ENCODE measurements at regions not wholly inside any gene's neighbourhood (a gene's known extent, or its start where the extent isn't known, plus 50 kb on each side); places are given as distances from the start of the nearest gene placed in this dataset.
"Not testable (repeated sequence)": the region's sequence is repeated elsewhere in the genome, so short reads cannot be mapped to it uniquely, and the experiment has no call there.

DNA sequence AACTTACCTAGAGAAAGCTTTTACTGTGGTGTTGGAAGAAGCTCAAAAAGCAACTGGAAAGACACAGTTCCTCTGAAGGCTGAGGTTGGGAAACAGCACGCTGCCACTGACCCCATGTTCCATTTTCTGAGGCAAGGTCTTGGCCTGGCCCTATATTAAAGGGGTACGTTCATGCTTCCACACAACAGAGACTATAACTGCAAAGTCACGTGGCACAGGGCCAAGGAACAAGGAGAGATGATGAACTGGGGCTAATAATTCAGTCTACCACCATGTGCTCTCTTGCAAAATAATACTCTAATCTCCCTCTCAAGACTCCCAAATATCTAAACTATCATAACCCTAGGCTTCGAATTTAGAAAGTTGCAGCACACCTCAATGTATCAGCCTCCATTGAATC is 381.6 kb downstream of the DSEL start:
- no peak for DNase-seq (ENCODE audit: low read depth)

- no peak for DNase-seq (ENCODE audit: low read depth)
These were observed 382.9 kb downstream of the DSEL start for GRCh38 chr18:67133669-67134068.

DNA sequence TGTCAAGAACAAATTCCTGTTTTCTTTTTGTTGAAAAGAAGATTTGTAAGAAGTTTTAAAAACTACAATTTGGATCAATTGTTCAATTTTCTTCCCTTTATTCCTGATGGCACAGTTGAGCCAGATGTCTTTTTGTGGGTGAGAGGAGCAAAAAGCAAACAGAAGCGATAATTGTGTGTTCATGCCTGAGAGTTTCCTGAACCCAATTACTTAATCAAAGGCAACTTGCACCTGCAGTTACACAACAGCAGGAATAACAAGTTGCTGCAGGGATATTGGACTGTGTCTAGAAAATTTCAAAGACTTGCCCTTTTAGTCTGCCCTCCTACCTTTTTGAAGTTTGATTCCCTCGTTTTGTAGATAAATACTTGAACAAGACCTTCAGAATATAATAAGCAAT is 383.6 kb downstream of the DSEL start:
- DNase-seq (ENCODE audit: low read depth) = no peak

DNA sequence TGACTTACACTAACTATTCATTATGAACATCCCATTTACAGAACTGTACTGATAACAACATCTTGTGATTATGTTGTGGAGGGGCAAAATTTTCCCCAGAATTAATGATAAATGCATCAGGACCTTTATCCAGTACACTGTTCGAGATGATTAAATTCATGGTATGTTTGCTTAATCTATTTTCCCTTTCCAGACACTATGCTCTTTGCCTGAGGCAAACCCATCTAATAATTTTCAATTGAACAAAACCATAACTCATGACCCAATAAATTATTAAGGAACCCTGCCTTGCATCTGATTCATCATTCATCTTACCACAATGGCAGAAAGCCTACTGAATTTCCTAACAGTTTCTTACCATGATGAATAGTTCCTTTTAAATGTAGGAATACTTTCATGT is 385.0 kb downstream of the DSEL start:
- no peak for DNase-seq (ENCODE audit: low read depth)

GRCh38 chr18:67126751-67127150 is 389.8 kb downstream of the DSEL start:
- not testable (repeated sequence) for DNase-seq (ENCODE audit: low read depth)

GRCh38 chr18:67123901-67124300 is 392.6 kb downstream of the DSEL start:
- DNase-seq (ENCODE audit: low read depth) = no peak

GRCh38 chr18:67117804-67118203 is 398.7 kb downstream of the DSEL start:
- no peak for DNase-seq (ENCODE audit: low read depth)

- no peak for DNase-seq (ENCODE audit: low read depth)
These were observed 407.0 kb downstream of the DSEL start for GRCh38 chr18:67109535-67109934.

- DNase-seq (ENCODE audit: low read depth) = no peak
These were observed 407.6 kb downstream of the DSEL start for GRCh38 chr18:67108894-67109293.

GRCh38 chr18:67104700-67105284 is 411.7 kb downstream of the DSEL start:
- peak; percentile 4 for DNase-seq (ENCODE audit: low read depth)

DNA sequence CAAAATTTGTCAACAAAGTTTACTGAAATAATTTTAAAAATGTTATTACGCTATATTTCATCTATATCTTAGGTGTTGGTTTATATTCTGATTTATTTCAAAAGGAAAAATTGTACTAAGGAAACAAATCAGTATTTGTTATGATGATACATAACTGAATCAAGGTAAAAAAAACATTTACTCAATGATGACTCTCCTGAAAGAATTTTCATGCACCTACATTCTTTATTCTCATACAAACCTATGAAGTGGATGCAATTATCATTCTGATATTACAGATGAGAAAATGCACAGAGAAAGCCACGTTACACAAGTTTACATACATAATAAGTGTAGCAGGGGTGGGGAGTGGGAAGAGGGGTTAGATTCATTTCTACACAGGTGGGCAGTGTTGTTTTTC is 422.4 kb downstream of the DSEL start:
- DNase-seq (ENCODE audit: low read depth) = no peak

- DNase-seq (ENCODE audit: low read depth) = no peak
These were observed 424.4 kb downstream of the DSEL start for GRCh38 chr18:67092141-67092540.

DNA sequence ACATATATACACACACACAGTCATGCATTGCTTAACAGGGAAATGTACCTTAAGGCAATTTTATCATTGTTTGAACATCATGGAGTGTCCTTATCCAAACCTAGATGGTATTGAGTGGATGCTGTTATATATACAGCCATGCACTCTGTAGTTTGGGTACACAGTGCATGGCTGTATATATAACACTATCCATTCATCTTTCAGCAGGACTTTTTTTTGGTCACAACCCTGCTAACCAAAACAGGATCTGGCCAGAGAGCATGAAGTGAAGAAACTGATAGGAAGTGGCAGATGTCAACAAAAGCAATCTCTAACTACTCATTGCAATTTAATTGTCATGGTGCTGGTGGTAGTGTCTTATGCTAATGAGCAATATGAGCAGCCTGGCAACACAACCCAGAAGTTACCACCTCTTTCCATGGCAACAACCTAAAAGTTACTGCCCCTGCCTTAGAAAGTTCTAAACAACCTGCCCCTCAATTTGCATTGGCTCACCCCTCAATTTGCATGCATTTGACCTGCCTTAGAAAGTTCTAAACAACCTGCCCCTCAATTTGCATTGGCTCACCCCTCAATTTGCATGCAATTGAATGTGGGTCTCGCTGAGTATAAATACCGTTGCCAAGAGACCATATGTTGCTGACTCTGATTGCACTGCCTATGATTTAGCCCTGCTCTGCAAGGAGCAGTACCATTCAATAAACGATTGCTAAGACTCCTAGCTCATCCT is 434.9 kb downstream of the DSEL start:
- DNase-seq (ENCODE audit: low read depth) = no peak

- no peak for DNase-seq (ENCODE audit: low read depth)
These were observed 435.9 kb downstream of the DSEL start for GRCh38 chr18:67080601-67081000.

DNA sequence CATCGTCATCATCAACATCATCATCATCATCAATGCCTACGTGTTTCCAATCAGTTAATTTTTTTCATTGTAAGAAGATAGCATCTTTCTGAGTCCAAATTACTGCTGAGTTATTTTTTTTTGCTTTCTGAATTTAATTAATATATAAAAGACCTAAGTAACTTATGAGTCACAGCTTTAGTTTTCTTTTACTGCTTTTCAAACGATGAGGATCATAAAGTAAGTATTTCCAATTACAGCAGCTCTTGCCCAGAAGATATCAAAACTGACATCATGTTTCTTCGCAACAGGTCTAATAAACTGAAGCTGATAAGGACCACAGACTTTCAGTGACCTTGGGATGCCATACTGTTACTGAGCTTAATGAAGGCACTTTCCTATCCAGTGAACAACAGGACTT is 442.2 kb downstream of the DSEL start:
- DNase-seq (ENCODE audit: low read depth) = no peak

GRCh38 chr18:67072791-67073190 is 443.7 kb downstream of the DSEL start:
- DNase-seq (ENCODE audit: low read depth) = no peak

- no peak for DNase-seq (ENCODE audit: low read depth)
These were observed 447.9 kb downstream of the DSEL start for GRCh38 chr18:67068608-67069007.

DNA sequence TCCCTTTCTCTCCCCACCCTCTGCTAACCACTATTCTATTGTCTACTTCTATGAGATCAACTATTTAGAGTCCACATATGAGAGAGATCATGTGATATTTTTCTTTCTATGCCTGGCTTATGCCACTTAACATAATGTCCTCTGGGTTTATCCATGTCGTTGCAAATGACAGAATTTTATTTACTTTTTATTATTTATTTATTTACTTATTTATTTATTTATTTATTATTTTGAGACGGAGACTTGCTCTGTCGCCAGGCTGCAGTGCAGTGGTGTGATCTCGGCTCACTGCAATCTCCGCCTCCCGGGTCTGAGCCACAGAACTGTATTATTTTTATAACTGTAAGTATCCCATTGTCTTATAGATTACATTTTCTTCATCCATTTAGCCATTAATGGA is 443.4 kb upstream of the CDH19 start:
- DNase-seq (ENCODE audit: low read depth) = no peak

DNA sequence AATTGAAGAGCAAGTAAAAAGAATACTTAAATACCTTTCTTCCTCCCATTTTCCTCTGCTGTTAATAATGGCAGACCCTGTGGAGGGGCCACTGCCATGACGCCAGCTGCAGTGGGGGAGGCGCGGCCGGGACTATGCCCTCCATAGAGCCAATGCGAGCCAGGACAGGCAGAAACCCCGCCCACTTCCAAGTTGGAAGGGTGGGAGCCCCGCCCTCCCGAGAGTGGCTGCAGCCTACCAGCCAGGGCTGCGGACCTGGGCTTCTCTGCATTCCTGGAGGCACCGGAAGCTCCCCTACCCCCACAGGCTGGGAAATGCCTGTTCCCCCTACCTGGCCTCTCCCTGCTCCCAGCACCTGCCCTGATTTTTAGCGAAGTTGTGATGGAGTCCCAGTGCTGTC is 439.4 kb upstream of the CDH19 start:
- no peak for DNase-seq (ENCODE audit: low read depth)

- DNase-seq (ENCODE audit: low read depth) = no peak
These were observed 437.4 kb upstream of the CDH19 start for GRCh38 chr18:67041334-67041733.

- DNase-seq (ENCODE audit: low read depth) = no peak
These were observed 431.1 kb upstream of the CDH19 start for GRCh38 chr18:67035026-67035425.

DNA sequence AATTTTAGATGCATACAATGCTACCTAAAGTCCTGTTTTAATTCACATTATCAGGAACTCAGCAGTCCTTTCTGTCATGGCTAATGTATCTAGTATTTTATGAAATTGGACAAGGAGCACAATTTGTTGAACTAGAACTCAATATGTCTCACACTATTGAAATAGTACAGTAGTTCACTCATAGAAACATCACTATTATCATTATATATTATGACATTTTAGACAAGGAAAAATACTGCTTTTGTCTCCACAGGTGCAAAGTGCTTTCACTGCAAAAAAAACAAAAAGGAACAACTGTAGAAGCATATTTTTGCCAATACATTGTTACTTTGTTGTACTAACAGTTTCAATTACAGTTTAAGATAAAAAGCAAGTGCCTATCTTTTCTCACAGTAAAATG is 419.2 kb upstream of the CDH19 start:
- DNase-seq (ENCODE audit: low read depth) = no peak

GRCh38 chr18:67010919-67011318 is 407.0 kb upstream of the CDH19 start:
- no peak for DNase-seq (ENCODE audit: low read depth)

DNA sequence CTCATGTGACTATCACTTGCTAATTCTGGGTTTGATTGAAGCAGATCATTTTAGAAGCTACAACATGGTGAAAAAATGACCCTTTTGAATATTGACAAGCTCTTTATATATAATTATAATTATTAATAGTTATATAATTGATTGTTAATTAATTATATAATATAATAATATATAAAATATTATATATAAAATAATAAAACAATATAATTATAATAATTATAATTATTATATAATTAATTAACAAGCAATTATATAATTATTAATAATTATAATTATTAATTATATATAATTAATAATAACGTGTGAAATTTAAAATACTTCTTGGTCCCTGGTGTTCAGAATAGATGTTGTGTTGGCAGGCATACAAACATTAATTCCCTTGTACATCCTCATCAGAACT is 404.1 kb upstream of the CDH19 start:
- DNase-seq (ENCODE audit: low read depth) = no peak
